OCI-LY1 (cell line): ENCODE measurements at regions not wholly inside any gene's neighbourhood (a gene's known extent, or its start where the extent isn't known, plus 50 kb on each side); places are given as distances from the start of the nearest gene placed in this dataset.

Source experiments
- H2AFZ ChIP-seq: fragments of 200-600 bp; sonication (generic), shearing (Covaris generic); 2 replicates; pipeline ENCODE4 v1.6.0; 2014; ENCODE audit warnings: antibody characterized with exemption, mild to moderate bottlenecking, low read length
- H3F3A ChIP-seq: fragments of 200-600 bp; sonication (generic), shearing (Covaris generic); 2 replicates; pipeline ENCODE4 v1.6.0; 2014; ENCODE audit warnings: mild to moderate bottlenecking, antibody characterized with exemption, low read length, moderate library complexity; ENCODE audit not compliant: insufficient read depth
- H3K27ac ChIP-seq: fragments of 200-600 bp; sonication (generic); 2 replicates; pipeline ENCODE4 v1.5.1; 2014; ENCODE audit warnings: low read length, mixed run types, mild to moderate bottlenecking, low read depth; ENCODE audit not compliant: poor library complexity, severe bottlenecking
- H3K27me3 ChIP-seq: fragments of 200-600 bp; sonication (generic); 2 replicates; pipeline ENCODE4 v1.6.0; 2014; ENCODE audit warnings: antibody characterized with exemption, mild to moderate bottlenecking, low read length, moderate library complexity; ENCODE audit not compliant: insufficient read depth
- H3K36me3 ChIP-seq: fragments of 200-600 bp; sonication (generic); 2 replicates; pipeline ENCODE4 v1.6.1; 2014; ENCODE audit warnings: mild to moderate bottlenecking, antibody characterized with exemption, low read length, moderate library complexity, mixed read lengths; ENCODE audit not compliant: insufficient read depth
- H3K4me1 ChIP-seq: fragments of 200-600 bp; sonication (generic); 2 replicates; pipeline ENCODE4 v1.5.1; 2014; ENCODE audit warnings: mild to moderate bottlenecking, low read length, moderate library complexity; ENCODE audit not compliant: insufficient read depth, severe bottlenecking
- H3K4me2 ChIP-seq: fragments of 200-600 bp; sonication (generic), shearing (Covaris generic); 2 replicates; pipeline ENCODE4 v1.6.1; 2014; ENCODE audit warnings: low read length
- H3K4me3 ChIP-seq: fragments of 200-600 bp; sonication (generic); 2 replicates; pipeline ENCODE4 v1.5.1; 2014; ENCODE audit warnings: low read length, low read depth, mild to moderate bottlenecking, mixed read lengths; ENCODE audit not compliant: poor library complexity, severe bottlenecking
- H3K79me2 ChIP-seq: fragments of 200-600 bp; shearing (Covaris generic); 2 replicates; pipeline ENCODE4 v1.6.1; 2016; ENCODE audit warnings: mixed run types, low read length, mixed read lengths; ENCODE audit not compliant: insufficient read depth
- H3K9ac ChIP-seq: fragments of 200-600 bp; sonication (generic), shearing (Covaris generic); 2 replicates; pipeline ENCODE4 v1.6.1; 2014; ENCODE audit warnings: mild to moderate bottlenecking, low read length, mixed read lengths
- H3K9me2 ChIP-seq: fragments of 200-600 bp; sonication (generic), shearing (Covaris generic); 2 replicates; pipeline ENCODE4 v1.6.1; 2014; ENCODE audit warnings: low read depth, mild to moderate bottlenecking, low read length, mixed read lengths
- H3K9me3 ChIP-seq: fragments of 200-600 bp; shearing (Covaris generic); 2 replicates; pipeline ENCODE4 v1.6.1; 2014; ENCODE audit warnings: low read length, mixed read lengths
- H4K20me1 ChIP-seq: fragments of 200-600 bp; sonication (generic), shearing (Covaris generic); 2 replicates; pipeline ENCODE4 v1.6.0; 2016; ENCODE audit warnings: mild to moderate bottlenecking, low read length; ENCODE audit not compliant: insufficient read depth
- EZH2 ChIP-seq: fragments of 200-600 bp; sonication (generic), shearing (Covaris generic); IDR thresholded peaks from 2 replicates; pipeline ENCODE4 v1.8.0; 2017; ENCODE audit warnings: borderline replicate concordance, mixed run types, mild to moderate bottlenecking, antibody characterized with exemption, low read length, moderate library complexity, mixed read lengths
- TF ChIP-seq, protein P1 (sequence below): fragments of 200-600 bp; sonication (generic), shearing (Covaris generic); IDR thresholded peaks from 2 replicates; pipeline ENCODE4 v1.5.1; 2017; ENCODE audit warnings: mild to moderate bottlenecking, antibody characterized with exemption, low read length, moderate library complexity, mixed read lengths

DNA sequence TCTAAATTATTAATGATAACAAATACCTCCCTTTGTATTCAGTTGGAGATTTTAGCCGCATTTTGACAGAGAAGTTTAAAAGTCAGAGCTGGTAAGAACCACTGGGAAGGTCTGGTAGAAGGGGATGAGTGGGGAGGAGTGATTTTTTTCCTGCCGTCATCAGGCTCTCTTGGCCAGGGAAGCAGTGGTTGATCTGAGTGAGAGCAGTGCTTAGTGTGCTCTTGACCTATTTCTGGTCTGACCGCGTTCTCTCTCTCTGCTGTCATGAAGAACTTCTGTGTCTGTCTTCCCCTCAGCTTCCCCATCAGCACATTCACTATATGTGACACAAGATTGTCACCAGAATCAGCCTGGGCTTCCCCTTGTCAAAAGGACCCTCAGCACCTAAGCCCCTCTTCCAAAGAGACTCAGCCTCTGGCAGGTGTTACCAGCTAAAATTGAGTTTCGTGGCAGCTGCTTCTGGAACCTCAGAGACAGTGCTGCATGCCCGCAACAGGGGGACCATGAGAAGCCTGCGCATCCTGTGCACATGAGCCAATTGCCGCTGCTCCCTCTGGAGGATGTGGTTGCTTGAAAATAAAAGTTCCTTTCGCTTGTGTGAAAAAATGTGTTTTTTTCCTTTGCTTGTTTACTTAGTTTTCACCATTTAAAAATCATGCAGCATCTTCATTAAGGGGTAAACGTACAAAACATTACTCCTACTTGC, 268.9 kb downstream of the C4orf33 start:
- no peaks in the 10 kb centered on the region for H3K4me1 ChIP-seq
- H3K9ac ChIP-seq = no peak overlapping the region
- no peak overlapping the region for H3K4me3 ChIP-seq
- no peaks in the 10 kb centered on the region for H4K20me1 ChIP-seq
- H3F3A ChIP-seq = no peaks in the 10 kb centered on the region
- no peaks in the 10 kb centered on the region for H3K9me3 ChIP-seq
- no peaks in the 10 kb centered on the region for H3K27me3 ChIP-seq
- no peaks in the 10 kb centered on the region for H3K79me2 ChIP-seq
- TF ChIP-seq, protein P1, sequence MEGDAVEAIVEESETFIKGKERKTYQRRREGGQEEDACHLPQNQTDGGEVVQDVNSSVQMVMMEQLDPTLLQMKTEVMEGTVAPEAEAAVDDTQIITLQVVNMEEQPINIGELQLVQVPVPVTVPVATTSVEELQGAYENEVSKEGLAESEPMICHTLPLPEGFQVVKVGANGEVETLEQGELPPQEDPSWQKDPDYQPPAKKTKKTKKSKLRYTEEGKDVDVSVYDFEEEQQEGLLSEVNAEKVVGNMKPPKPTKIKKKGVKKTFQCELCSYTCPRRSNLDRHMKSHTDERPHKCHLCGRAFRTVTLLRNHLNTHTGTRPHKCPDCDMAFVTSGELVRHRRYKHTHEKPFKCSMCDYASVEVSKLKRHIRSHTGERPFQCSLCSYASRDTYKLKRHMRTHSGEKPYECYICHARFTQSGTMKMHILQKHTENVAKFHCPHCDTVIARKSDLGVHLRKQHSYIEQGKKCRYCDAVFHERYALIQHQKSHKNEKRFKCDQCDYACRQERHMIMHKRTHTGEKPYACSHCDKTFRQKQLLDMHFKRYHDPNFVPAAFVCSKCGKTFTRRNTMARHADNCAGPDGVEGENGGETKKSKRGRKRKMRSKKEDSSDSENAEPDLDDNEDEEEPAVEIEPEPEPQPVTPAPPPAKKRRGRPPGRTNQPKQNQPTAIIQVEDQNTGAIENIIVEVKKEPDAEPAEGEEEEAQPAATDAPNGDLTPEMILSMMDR = no peak
- no peak for TF ChIP-seq EZH2
- H3K27ac ChIP-seq = no peak overlapping the region
- no peaks in the 10 kb centered on the region for H3K9me2 ChIP-seq
- no peaks in the 10 kb centered on the region for H3K36me3 ChIP-seq
- no peak overlapping the region for H2AFZ ChIP-seq
- no peak overlapping the region for H3K4me2 ChIP-seq

DNA sequence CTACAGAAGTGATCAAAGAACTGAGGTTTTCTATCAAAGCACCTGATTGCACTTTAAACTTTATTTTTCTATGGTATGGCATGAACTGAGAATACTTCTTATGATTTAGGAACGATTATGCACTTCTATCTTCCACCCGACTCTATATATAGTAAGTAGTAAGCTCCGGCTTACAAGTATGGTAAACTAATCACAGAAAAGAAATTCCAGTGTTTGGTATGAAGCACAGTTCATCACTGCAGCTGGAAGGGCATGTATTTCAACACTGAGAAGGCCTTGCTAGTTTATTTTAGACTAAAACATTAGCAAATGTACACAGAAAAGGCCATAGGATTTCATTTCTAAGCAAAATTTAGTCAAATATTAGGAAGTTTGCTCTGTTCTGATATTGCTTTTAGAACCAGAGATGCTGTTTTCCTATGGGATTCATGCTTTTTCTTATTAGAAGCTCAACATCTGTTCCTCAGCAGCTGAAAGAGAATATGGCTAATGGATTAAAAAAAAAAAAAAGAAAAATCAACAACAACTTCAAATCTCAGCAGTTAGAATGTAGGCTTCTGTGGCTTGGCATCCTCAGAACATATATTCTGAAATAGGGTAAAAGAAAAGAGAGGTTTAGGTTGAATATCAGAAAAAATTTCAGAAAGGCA, 273.5 kb downstream of the C4orf33 start:
- H4K20me1 ChIP-seq = no peaks in the 10 kb centered on the region
- no peaks in the 10 kb centered on the region for H3K9me2 ChIP-seq
- H3K4me1 ChIP-seq = no peaks in the 10 kb centered on the region
- no peak overlapping the region for H2AFZ ChIP-seq
- no peak overlapping the region for H3K27ac ChIP-seq
- no peaks in the 10 kb centered on the region for H3F3A ChIP-seq
- H3K9ac ChIP-seq = no peak overlapping the region
- H3K79me2 ChIP-seq = no peaks in the 10 kb centered on the region
- H3K36me3 ChIP-seq = no peaks in the 10 kb centered on the region
- no peaks in the 10 kb centered on the region for H3K27me3 ChIP-seq
- TF ChIP-seq, protein P1 = no peak
- TF ChIP-seq EZH2 = no peak
- H3K4me2 ChIP-seq = no peak overlapping the region
- no peaks in the 10 kb centered on the region for H3K9me3 ChIP-seq
- H3K4me3 ChIP-seq = no peak overlapping the region

DNA sequence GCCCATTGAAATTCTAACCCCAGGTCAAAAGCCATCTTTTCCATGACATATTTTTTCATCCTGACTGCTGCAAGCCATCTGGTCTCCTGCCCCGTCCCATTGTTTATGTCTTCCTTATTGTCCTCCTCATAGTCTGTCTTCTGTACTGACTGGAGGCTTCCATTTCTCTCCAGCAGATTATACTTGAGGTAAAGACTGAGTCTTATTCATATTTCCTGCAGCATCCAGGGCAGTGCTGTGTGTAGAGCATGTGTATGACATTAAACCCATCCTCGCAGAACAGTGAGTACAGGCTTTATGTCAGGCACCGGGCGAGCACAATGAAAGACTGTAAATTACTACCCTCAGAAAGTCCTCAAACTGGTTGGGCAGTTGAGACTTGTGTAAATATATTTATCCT, 275.1 kb downstream of the C4orf33 start:
- Histone ChIP-seq H3K9me2 (no peaks in the 10 kb centered on the region), H3K36me3 (no peaks in the 10 kb centered on the region), H3K9me3 (no peaks in the 10 kb centered on the region), H3F3A (no peaks in the 10 kb centered on the region), H3K27ac (no peak overlapping the region), H3K27me3 (no peaks in the 10 kb centered on the region), H3K4me1 (no peaks in the 10 kb centered on the region), H4K20me1 (no peaks in the 10 kb centered on the region), H3K79me2 (no peaks in the 10 kb centered on the region), H3K9ac (no peak overlapping the region), H2AFZ (no peak overlapping the region), H3K4me3 (no peak overlapping the region), H3K4me2 (no peak overlapping the region)
- TF ChIP-seq, protein P1 = no peak
- TF ChIP-seq EZH2 = no peak
